ENCODE measurements at regions not wholly inside any gene's neighbourhood (a gene's known extent, or its start where the extent isn't known, plus 50 kb on each side); places are given as distances from the start of the nearest gene placed in this dataset.

GRCh38 chr6:126787635-126788034, 330.8 kb upstream of the RSPO3 start:
- H3K56ac ChIP-seq (ENCODE audit: insufficient read length, low read depth, low read length), result no peak overlapping the region
- H2BK20ac ChIP-seq (ENCODE audit: low read depth, low read length, poor library complexity, severe bottlenecking), result no peak overlapping the region
- no peaks in the 10 kb centered on the region for H3K4me1 ChIP-seq (ENCODE audit: insufficient read depth, low read length)
- no peak for DNase-seq
- no peak overlapping the region for H2BK120ac ChIP-seq (ENCODE audit: low read depth, low read length, poor library complexity, severe bottlenecking)
- H4K20me1 ChIP-seq (ENCODE audit: control insufficient read depth, insufficient read depth, insufficient read length), result no peaks in the 10 kb centered on the region
- no peak overlapping the region for H2AK5ac ChIP-seq (ENCODE audit: insufficient read length, low read length)
- H3K9ac ChIP-seq (ENCODE audit: extremely low read depth, insufficient read length, low read length), result no peak overlapping the region
- no peak overlapping the region for H3T11ph ChIP-seq (ENCODE audit: low read length)
- no peaks in the 10 kb centered on the region for H3K27me3 ChIP-seq (ENCODE audit: insufficient read depth, low read length)
- H3K23me2 ChIP-seq (ENCODE audit: insufficient read length, low read depth, low read length, poor library complexity, severe bottlenecking), result no peaks in the 10 kb centered on the region
- no peak overlapping the region for H3K27ac ChIP-seq (ENCODE audit: insufficient read length, low read depth, low read length)
- no peaks in the 10 kb centered on the region for H3K9me3 ChIP-seq (ENCODE audit: control insufficient read depth, low read depth, low read length)
- Mint-ChIP-seq H3K9me3 (no peaks in the 10 kb centered on the region), H3K27me3 (ENCODE audit: low read depth) (no peaks in the 10 kb centered on the region), H3K27ac (no peak overlapping the region), H3K4me3 (no peak overlapping the region), H3K36me3 (ENCODE audit: insufficient read depth in 1 of 3, low read depth in 3 of 3) (no peaks in the 10 kb centered on the region), H3K4me1 (no peaks in the 10 kb centered on the region)
- no peak overlapping the region for H2AFZ ChIP-seq (ENCODE audit: low read length)
- no peak overlapping the region for H4K5ac ChIP-seq (ENCODE audit: insufficient read length, low read depth, low read length)
- H2BK12ac ChIP-seq (ENCODE audit: insufficient read length, low read depth, low read length), result no peak overlapping the region
- TF ChIP-seq CTCF (conservative IDR thresholded peaks at IDR 0.05), result no peak
- H2BK15ac ChIP-seq (ENCODE audit: low read depth, low read length), result no peak overlapping the region
- no peak overlapping the region for H2BK5ac ChIP-seq (ENCODE audit: insufficient read length, low read length)
- no CpG with 5 or more reads among the region's 1 CpG for WGBS (ENCODE audit: extremely low coverage, insufficient read length, low lambda C conversion rate)
- no peak overlapping the region for H3K14ac ChIP-seq (ENCODE audit: insufficient read depth, low read length)
- H3K18ac ChIP-seq (ENCODE audit: insufficient read length, low read depth, low read length), result no peak overlapping the region
- no peaks in the 10 kb centered on the region for H3K79me2 ChIP-seq (ENCODE audit: insufficient read depth, low read length)
- H3K4ac ChIP-seq (ENCODE audit: low read depth, low read length), result no peak overlapping the region
- H4K91ac ChIP-seq (ENCODE audit: insufficient read length, low read depth, low read length), result no peak overlapping the region
- no peaks in the 10 kb centered on the region for H3K79me1 ChIP-seq (ENCODE audit: insufficient read depth, low read depth, low read length, poor library complexity, severe bottlenecking)
- H3K4me2 ChIP-seq (ENCODE audit: insufficient read depth, insufficient read length, low read length), result no peak overlapping the region
- H4K8ac ChIP-seq (replicated peaks; ENCODE audit: insufficient read length, low read depth, low read length), result no peak overlapping the region
- H3K23ac ChIP-seq (ENCODE audit: insufficient read length, low read depth, low read length), result no peak overlapping the region

All from H9 (cell line).